HepG2 (cell line): ENCODE measurements at regions not wholly inside any gene's neighbourhood (a gene's known extent, or its start where the extent isn't known, plus 50 kb on each side); places are given as distances from the start of the nearest gene placed in this dataset.

Source experiments
- ATAC-seq: fragments of 200-7000 bp; cut with Tn5 transposase; 3 replicates; pipeline ENCODE4 v1.9.1; 2020; ENCODE audit warnings: mild to moderate bottlenecking, moderate library complexity
- BruUV-seq: library from RNA; stranded (reverse); fragments of 400-500 nt; replicated peaks from 2 replicates; lab custom pipeline; 2021; lab: Mats Ljungman, UMichigan
- CTCF ChIA-PET: fragments of 300-600 bp; formaldehyde crosslinking; extraction: SDS; loops from one replicate; lab custom pipeline; 2021; ENCODE audit warnings: low total read pairs, inconsistent platforms, low intra/inter-chr PET ratio; lab: Yijun Ruan, JAX
- POLR2A ChIA-PET: fragments of 350-600 bp; sonication (Branson Sonifier 250); formaldehyde crosslinking; loops from one replicate; lab custom pipeline; 2020; ENCODE audit warnings: antibody characterized with exemption, inconsistent platforms; lab: Yijun Ruan, JAX
- DNase-seq: peaks from one replicate; pipeline ENCODE4 v3.0.0-alpha.2; 2015; ENCODE audit warnings: low spot score
- FAIRE-seq: peaks from 3 replicates; lab custom pipeline; 2011; peaks lifted over from hg19 to GRCh38; lab: Jason Lieb, UNC
- H2AFZ ChIP-seq: one replicate; pipeline ENCODE4 v1.6.1; 2011; ENCODE audit warnings: low read length, inconsistent platforms
- H3K27ac ChIP-seq: fragments of 300-600 bp; 3 replicates; pipeline ENCODE4 v1.8.0; 2011; ENCODE audit warnings: mixed run types, mild to moderate bottlenecking, mixed read lengths, low read length, inconsistent platforms; ENCODE audit not compliant: insufficient read depth; ENCODE audit errors: extremely low read length
- H3K27me3 ChIP-seq, 2 experiments: fragments of 200-600 bp in 1 of 2; 2 replicates in 1 of 2; 3 replicates in 1 of 2; pipeline versions ENCODE4 v1.6.0 to v1.8.0; 2011; ENCODE audit warnings: low read length in 2 of 2, mild to moderate bottlenecking in 2 of 2, moderate library complexity in 2 of 2, inconsistent platforms in 1 of 2; ENCODE audit not compliant: insufficient read depth in 2 of 2, control insufficient read depth in 1 of 2
- H3K36me3 ChIP-seq, 2 experiments: fragments of 200-600 bp in 1 of 2; replicated peaks in 1 of 2; 2 replicates in 1 of 2; 3 replicates in 1 of 2; pipeline versions ENCODE4 v1.5.1 to v1.8.0; 2011; ENCODE audit warnings: low read length in 2 of 2, inconsistent platforms in 1 of 2; ENCODE audit not compliant: insufficient read depth in 2 of 2, control insufficient read depth in 1 of 2
- H3K4me1 ChIP-seq: 2 replicates; pipeline ENCODE4 v1.5.1; 2012; ENCODE audit warnings: low read length, inconsistent platforms; ENCODE audit not compliant: insufficient read depth
- H3K4me2 ChIP-seq: 2 replicates; pipeline ENCODE4 v1.6.0; 2011; ENCODE audit warnings: low read depth, low read length, inconsistent platforms
- H3K4me3 ChIP-seq, 3 experiments: fragments of 200-600 bp in 1 of 3; sonication (generic), shearing (Covaris generic) in 1 of 3; replicated peaks in 1 of 3; 2 replicates each; pipeline ENCODE4 v1.5.1; 2011 to 2016; ENCODE audit warnings: low read length in 3 of 3, inconsistent platforms in 2 of 3, low read depth in 2 of 3, mild to moderate bottlenecking in 2 of 3, control low read depth in 1 of 3, mixed read lengths in 1 of 3; ENCODE audit not compliant: insufficient read depth in 1 of 3
- H3K79me2 ChIP-seq: one replicate; pipeline ENCODE4 v1.6.1; 2011; ENCODE audit warnings: low read length, inconsistent platforms; ENCODE audit not compliant: insufficient read depth
- H3K9ac ChIP-seq: 2 replicates; pipeline ENCODE4 v1.6.0; 2011; ENCODE audit warnings: mild to moderate bottlenecking, low read depth, low read length, inconsistent platforms; ENCODE audit not compliant: insufficient read depth
- H3K9me3 ChIP-seq: 2 replicates; pipeline ENCODE4 v1.5.1; 2012; ENCODE audit warnings: mild to moderate bottlenecking, low read length
- H4K20me1 ChIP-seq: 2 replicates; pipeline ENCODE4 v1.6.0; 2011; ENCODE audit warnings: inconsistent platforms, mild to moderate bottlenecking, low read length, moderate library complexity; ENCODE audit not compliant: insufficient read depth
- DMAP1 ChIP-seq: IDR thresholded peaks from 2 replicates; pipeline ENCODE4 v1.6.1; 2016
- EHMT2 ChIP-seq: fragments of 200-600 bp; sonication (generic); IDR thresholded peaks from 2 replicates; pipeline ENCODE4 v1.7.0; 2017; ENCODE audit warnings: antibody characterized with exemption, low read depth, low read length, borderline replicate concordance
- MTF1 ChIP-seq: sonication (generic); formaldehyde crosslinking; IDR thresholded peaks from 2 replicates; pipeline ENCODE4 v1.5.0; 2020; ENCODE audit warnings: missing genetic modification reagents
- ZNF737 ChIP-seq: sonication (generic); formaldehyde crosslinking; IDR thresholded peaks from 2 replicates; pipeline ENCODE4 v1.5.0; 2020; ENCODE audit warnings: missing genetic modification reagents, mild to moderate bottlenecking, borderline replicate concordance
- ZNF746 ChIP-seq: sonication (generic); formaldehyde crosslinking; IDR thresholded peaks from 2 replicates; pipeline ENCODE4 v1.8.0; 2022; ENCODE audit warnings: mild to moderate bottlenecking, missing genetic modification reagents
- WGBS: methylation state at CpG from one replicate; pipeline ENCODE4 v1.1.6; 2017; ENCODE audit warnings: low lambda C conversion rate; 5-methylcytosine and 5-hydroxymethylcytosine counted together
- in situ Hi-C: cut with HindIII; loops from 2 replicates; pipeline ENCODE4 v1.10.0; 2017; ENCODE audit warnings: low pct_unique_long_range_greater_than_20kb; ENCODE audit not compliant: extremely low pct_ligation_motif_present
- intact Hi-C: fragments of 100-400 bp; cut with micrococcal nuclease; formaldehyde crosslinking; loops from one replicate; pipeline ENCODE4 v1.10.0; 2022; ENCODE audit not compliant: unreplicated experiment
- TF ChIP-seq, protein P1 (sequence below): sonication (generic); formaldehyde crosslinking; IDR thresholded peaks from 2 replicates; pipeline ENCODE4 v1.4.0; 2020; ENCODE audit warnings: missing genetic modification reagents
- TF ChIP-seq, protein P2 (sequence below), 2 experiments: sonication (generic) in 1 of 2; formaldehyde crosslinking in 1 of 2; IDR thresholded peaks; 2 replicates each; pipeline versions ENCODE4 v1.6.1 to v1.9.0; 2014 to 2022; ENCODE audit warnings: antibody characterized with exemption in 1 of 2, borderline replicate concordance in 1 of 2, inconsistent platforms in 1 of 2, low read depth in 1 of 2, missing genetic modification reagents in 1 of 2
- TF ChIP-seq, protein P3 (sequence below): sonication (generic); formaldehyde crosslinking; IDR thresholded peaks from 2 replicates; pipeline ENCODE4 v1.8.1; 2023; ENCODE audit warnings: mild to moderate bottlenecking, missing genetic modification reagents, borderline replicate concordance
- TF ChIP-seq, protein P4 (sequence below): fragments of 450-650 bp; IDR thresholded peaks from 2 replicates; pipeline ENCODE4 v1.6.1; 2016
- TF ChIP-seq, protein P5 (sequence below): IDR thresholded peaks from 2 replicates; pipeline ENCODE4 v1.6.1; 2012; ENCODE audit warnings: low read depth, low read length, improper control_type of control experiment

DNA sequence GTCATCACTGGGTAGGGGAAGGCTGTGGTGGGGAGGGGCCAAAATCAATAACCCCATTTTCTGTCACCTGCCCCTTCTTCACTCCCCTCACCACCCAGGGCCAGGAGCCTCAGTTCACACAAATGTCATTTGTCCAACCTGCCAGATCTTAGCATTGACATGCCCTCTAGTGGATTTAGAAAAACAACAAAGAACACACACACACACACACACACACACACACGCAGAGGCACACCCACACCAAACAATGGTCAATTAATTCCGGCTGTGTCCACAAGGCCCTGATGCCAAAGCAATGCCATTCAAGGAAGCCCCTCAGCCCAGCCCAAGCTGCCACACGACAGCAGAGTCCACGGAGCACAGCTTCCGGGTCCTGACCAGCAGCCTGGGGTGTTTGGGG lies 68.4 kb downstream of the NOG start (continued):
- no peak for TF ChIP-seq ZNF737
- TF ChIP-seq, protein P1, sequence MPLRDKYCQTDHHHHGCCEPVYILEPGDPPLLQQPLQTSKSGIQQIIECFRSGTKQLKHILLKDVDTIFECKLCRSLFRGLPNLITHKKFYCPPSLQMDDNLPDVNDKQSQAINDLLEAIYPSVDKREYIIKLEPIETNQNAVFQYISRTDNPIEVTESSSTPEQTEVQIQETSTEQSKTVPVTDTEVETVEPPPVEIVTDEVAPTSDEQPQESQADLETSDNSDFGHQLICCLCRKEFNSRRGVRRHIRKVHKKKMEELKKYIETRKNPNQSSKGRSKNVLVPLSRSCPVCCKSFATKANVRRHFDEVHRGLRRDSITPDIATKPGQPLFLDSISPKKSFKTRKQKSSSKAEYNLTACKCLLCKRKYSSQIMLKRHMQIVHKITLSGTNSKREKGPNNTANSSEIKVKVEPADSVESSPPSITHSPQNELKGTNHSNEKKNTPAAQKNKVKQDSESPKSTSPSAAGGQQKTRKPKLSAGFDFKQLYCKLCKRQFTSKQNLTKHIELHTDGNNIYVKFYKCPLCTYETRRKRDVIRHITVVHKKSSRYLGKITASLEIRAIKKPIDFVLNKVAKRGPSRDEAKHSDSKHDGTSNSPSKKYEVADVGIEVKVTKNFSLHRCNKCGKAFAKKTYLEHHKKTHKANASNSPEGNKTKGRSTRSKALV: no peak
- TF ChIP-seq ZNF746 (CRISPR knock-in tag): no peak
- TF ChIP-seq DMAP1 (CRISPR knock-in tag): no peak
- TF ChIP-seq, protein P2, sequence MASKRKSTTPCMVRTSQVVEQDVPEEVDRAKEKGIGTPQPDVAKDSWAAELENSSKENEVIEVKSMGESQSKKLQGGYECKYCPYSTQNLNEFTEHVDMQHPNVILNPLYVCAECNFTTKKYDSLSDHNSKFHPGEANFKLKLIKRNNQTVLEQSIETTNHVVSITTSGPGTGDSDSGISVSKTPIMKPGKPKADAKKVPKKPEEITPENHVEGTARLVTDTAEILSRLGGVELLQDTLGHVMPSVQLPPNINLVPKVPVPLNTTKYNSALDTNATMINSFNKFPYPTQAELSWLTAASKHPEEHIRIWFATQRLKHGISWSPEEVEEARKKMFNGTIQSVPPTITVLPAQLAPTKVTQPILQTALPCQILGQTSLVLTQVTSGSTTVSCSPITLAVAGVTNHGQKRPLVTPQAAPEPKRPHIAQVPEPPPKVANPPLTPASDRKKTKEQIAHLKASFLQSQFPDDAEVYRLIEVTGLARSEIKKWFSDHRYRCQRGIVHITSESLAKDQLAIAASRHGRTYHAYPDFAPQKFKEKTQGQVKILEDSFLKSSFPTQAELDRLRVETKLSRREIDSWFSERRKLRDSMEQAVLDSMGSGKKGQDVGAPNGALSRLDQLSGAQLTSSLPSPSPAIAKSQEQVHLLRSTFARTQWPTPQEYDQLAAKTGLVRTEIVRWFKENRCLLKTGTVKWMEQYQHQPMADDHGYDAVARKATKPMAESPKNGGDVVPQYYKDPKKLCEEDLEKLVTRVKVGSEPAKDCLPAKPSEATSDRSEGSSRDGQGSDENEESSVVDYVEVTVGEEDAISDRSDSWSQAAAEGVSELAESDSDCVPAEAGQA (IDR thresholded peaks at IDR 0.05; ENCODE audit: low read depth): no peak
- TF ChIP-seq, protein P2 (CRISPR knock-in tag; IDR thresholded peaks at IDR 0.05; ENCODE audit: borderline replicate concordance): no peak

DNA sequence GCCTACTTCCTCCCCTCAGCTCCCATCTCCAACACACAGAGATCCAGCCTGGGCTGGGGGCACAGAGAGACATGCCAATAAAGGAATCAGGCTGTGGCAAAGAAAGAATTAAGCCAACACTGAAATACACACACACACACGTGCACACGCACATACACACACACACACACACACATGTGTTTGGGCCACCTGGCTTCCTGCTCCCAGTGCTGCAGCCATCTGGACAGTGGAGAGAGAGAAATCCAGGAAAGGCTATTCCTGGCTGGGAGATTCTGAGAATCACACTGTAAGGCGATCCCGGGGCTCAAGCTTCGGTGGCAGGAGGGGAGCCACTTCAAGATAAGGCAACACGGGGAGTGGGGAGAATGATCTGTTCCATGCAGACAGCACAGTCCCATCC lies 72.4 kb downstream of the NOG start:
- ChIA-PET CTCF (no interaction called here), POLR2A (no interaction called here)
- in situ Hi-C loops: no loop called here
- TF ChIP-seq, protein P3, sequence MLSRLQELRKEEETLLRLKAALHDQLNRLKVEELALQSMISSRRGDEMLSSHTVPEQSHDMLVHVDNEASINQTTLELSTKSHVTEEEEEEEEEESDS (CRISPR knock-in tag): no peak
- TF ChIP-seq MTF1 (CRISPR knock-in tag) (no peak), EHMT2 (no peak)
- TF ChIP-seq, protein P4, sequence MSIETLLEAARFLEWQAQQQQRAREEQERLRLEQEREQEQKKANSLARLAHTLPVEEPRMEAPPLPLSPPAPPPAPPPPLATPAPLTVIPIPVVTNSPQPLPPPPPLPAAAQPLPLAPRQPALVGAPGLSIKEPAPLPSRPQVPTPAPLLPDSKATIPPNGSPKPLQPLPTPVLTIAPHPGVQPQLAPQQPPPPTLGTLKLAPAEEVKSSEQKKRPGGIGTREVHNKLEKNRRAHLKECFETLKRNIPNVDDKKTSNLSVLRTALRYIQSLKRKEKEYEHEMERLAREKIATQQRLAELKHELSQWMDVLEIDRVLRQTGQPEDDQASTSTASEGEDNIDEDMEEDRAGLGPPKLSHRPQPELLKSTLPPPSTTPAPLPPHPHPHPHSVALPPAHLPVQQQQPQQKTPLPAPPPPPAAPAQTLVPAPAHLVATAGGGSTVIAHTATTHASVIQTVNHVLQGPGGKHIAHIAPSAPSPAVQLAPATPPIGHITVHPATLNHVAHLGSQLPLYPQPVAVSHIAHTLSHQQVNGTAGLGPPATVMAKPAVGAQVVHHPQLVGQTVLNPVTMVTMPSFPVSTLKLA: peak; percentile 85
- TF ChIP-seq, protein P5, sequence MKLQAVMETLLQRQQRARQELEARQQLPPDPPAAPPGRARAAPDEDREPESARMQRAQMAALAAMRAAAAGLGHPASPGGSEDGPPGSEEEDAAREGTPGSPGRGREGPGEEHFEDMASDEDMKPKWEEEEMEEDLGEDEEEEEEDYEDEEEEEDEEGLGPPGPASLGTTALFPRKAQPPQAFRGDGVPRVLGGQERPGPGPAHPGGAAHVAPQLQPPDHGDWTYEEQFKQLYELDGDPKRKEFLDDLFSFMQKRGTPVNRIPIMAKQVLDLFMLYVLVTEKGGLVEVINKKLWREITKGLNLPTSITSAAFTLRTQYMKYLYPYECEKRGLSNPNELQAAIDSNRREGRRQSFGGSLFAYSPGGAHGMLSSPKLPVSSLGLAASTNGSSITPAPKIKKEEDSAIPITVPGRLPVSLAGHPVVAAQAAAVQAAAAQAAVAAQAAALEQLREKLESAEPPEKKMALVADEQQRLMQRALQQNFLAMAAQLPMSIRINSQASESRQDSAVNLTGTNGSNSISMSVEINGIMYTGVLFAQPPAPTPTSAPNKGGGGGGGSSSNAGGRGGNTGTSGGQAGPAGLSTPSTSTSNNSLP: no peak
- Histone ChIP-seq H3K9ac (no peak overlapping the region), H3K9me3 (no peaks in the 10 kb centered on the region), H3K4me1 (no peaks in the 10 kb centered on the region), H3K79me2 (no peaks in the 10 kb centered on the region), H3K36me3 (no peaks in the 10 kb centered on the region), H3K27me3 (peaks cover 0 to 7% of the 10 kb centered on the region in 2 experiments; a peak in 1 of 5 replicates), H2AFZ (no peak overlapping the region), H3K4me2 (no peak overlapping the region), H3K4me3 (no peak overlapping the region), H3K27ac (no peak overlapping the region), H4K20me1 (no peaks in the 10 kb centered on the region)
- WGBS: 4% methylated on average over 4 of the region's 6 CpGs
- FAIRE-seq (no peak), ATAC-seq (no peak), DNase-seq (no peak)
- BruUV-seq: no TSS peak
- intact Hi-C loops: no loop called here
